ENCODE measurements at regions not wholly inside any gene's neighbourhood (a gene's known extent, or its start where the extent isn't known, plus 50 kb on each side); places are given as distances from the start of the nearest gene placed in this dataset.

GRCh38 chr11:35077709-35078469 is 61.1 kb upstream of the CD44 start:
- peak; percentile 78 for DNase-seq

- DNase-seq = no peak
Observed at GRCh38 chr11:35078470-35078735, 60.6 kb upstream of the CD44 start.

- no peak for DNase-seq
Observed at GRCh38 chr11:35079611-35080010, 59.4 kb upstream of the CD44 start.

- peak; percentile 78 to 90 for DNase-seq
Observed at GRCh38 chr11:35082321-35083180, 56.4 kb upstream of the CD44 start.

- DNase-seq = no peak
Observed at GRCh38 chr11:35083181-35083430, 55.9 kb upstream of the CD44 start.

- DNase-seq = peak; percentile 85 to 89
Observed at GRCh38 chr11:35083431-35084238, 55.3 kb upstream of the CD44 start.

GRCh38 chr11:35084817-35085440 is 54.0 kb upstream of the CD44 start:
- DNase-seq = no peak

GRCh38 chr11:35085531-35086165 is 53.3 kb upstream of the CD44 start:
- no peak for DNase-seq

- DNase-seq = peak; percentile 57 to 62
Observed at GRCh38 chr11:35087648-35088047, 51.3 kb upstream of the CD44 start.

- DNase-seq = no peak
Observed at GRCh38 chr11:35088226-35088625, 50.7 kb upstream of the CD44 start.

GRCh38 chr11:35088676-35089075 is 50.3 kb upstream of the CD44 start:
- no peak for DNase-seq

Data from AML-193 (cell line).